ENCODE measurements at regions not wholly inside any gene's neighbourhood (a gene's known extent, or its start where the extent isn't known, plus 50 kb on each side); places are given as distances from the start of the nearest gene placed in this dataset.
"Not testable (repeated sequence)": the region's sequence is repeated elsewhere in the genome, so short reads cannot be mapped to it uniquely, and the experiment has no call there.

GRCh38 chr15:22134941-22135566 lies 54.7 kb downstream of the OR4M2 start:
- in situ Hi-C loops (cut with MboI; ENCODE audit: low pct_unique_long_range_greater_than_20kb, low sequenced_read_pairs, unreplicated experiment); DNase-seq (ENCODE audit: low spot score): not testable (repeated sequence)

GRCh38 chr15:22137572-22137971 lies 57.2 kb downstream of the OR4M2 start:
- DNase-seq (ENCODE audit: low spot score); in situ Hi-C loops (cut with MboI; ENCODE audit: low pct_unique_long_range_greater_than_20kb, low sequenced_read_pairs, unreplicated experiment): not testable (repeated sequence)

GRCh38 chr15:22141106-22141505 lies 60.8 kb downstream of the OR4M2 start:
- DNase-seq (ENCODE audit: low spot score); in situ Hi-C loops (cut with MboI; ENCODE audit: low pct_unique_long_range_greater_than_20kb, low sequenced_read_pairs, unreplicated experiment): not testable (repeated sequence)

GRCh38 chr15:22148109-22148508 lies 67.8 kb downstream of the OR4M2 start:
- DNase-seq (ENCODE audit: low spot score); in situ Hi-C loops (cut with MboI; ENCODE audit: low pct_unique_long_range_greater_than_20kb, low sequenced_read_pairs, unreplicated experiment): not testable (repeated sequence)

GRCh38 chr15:22158243-22158642 lies 77.9 kb downstream of the OR4M2 start:
- DNase-seq (ENCODE audit: low spot score); in situ Hi-C loops (cut with MboI; ENCODE audit: low pct_unique_long_range_greater_than_20kb, low sequenced_read_pairs, unreplicated experiment): not testable (repeated sequence)

- in situ Hi-C loops (cut with MboI; ENCODE audit: low pct_unique_long_range_greater_than_20kb, low sequenced_read_pairs, unreplicated experiment), result not testable (repeated sequence)
Measured at GRCh38 chr15:22160283-22160682, 80.0 kb downstream of the OR4M2 start.

GRCh38 chr15:22160741-22161140 lies 80.4 kb downstream of the OR4M2 start:
- DNase-seq (ENCODE audit: low spot score); in situ Hi-C loops (cut with MboI; ENCODE audit: low pct_unique_long_range_greater_than_20kb, low sequenced_read_pairs, unreplicated experiment): not testable (repeated sequence)

More at GRCh38 chr15:22160283-22160682, 80.0 kb downstream of the OR4M2 start:
- DNase-seq (ENCODE audit: low spot score), result not testable (repeated sequence)

- in situ Hi-C loops (cut with MboI; ENCODE audit: low pct_unique_long_range_greater_than_20kb, low sequenced_read_pairs, unreplicated experiment); DNase-seq (ENCODE audit: low spot score): not testable (repeated sequence)
Measured at GRCh38 chr15:22161398-22161797, 81.1 kb downstream of the OR4M2 start.

- DNase-seq (ENCODE audit: low spot score); in situ Hi-C loops (cut with MboI; ENCODE audit: low pct_unique_long_range_greater_than_20kb, low sequenced_read_pairs, unreplicated experiment): not testable (repeated sequence)
Measured at GRCh38 chr15:22163715-22164114, 83.4 kb downstream of the OR4M2 start.

GRCh38 chr15:22167521-22167920 lies 87.2 kb downstream of the OR4M2 start:
- in situ Hi-C loops (cut with MboI; ENCODE audit: low pct_unique_long_range_greater_than_20kb, low sequenced_read_pairs, unreplicated experiment); DNase-seq (ENCODE audit: low spot score): not testable (repeated sequence)

- in situ Hi-C loops (cut with MboI; ENCODE audit: low pct_unique_long_range_greater_than_20kb, low sequenced_read_pairs, unreplicated experiment); DNase-seq (ENCODE audit: low spot score): not testable (repeated sequence)
Measured at GRCh38 chr15:22173029-22173998, 93.0 kb downstream of the OR4M2 start.

GRCh38 chr15:22174088-22174487 lies 93.8 kb downstream of the OR4M2 start:
- DNase-seq (ENCODE audit: low spot score); in situ Hi-C loops (cut with MboI; ENCODE audit: low pct_unique_long_range_greater_than_20kb, low sequenced_read_pairs, unreplicated experiment): not testable (repeated sequence)

GRCh38 chr15:22177965-22178364 lies 97.6 kb downstream of the OR4M2 start:
- in situ Hi-C loops (cut with MboI; ENCODE audit: low pct_unique_long_range_greater_than_20kb, low sequenced_read_pairs, unreplicated experiment); DNase-seq (ENCODE audit: low spot score): not testable (repeated sequence)

GRCh38 chr15:22178438-22178837 lies 98.1 kb downstream of the OR4M2 start:
- in situ Hi-C loops (cut with MboI; ENCODE audit: low pct_unique_long_range_greater_than_20kb, low sequenced_read_pairs, unreplicated experiment); DNase-seq (ENCODE audit: low spot score): not testable (repeated sequence)

- DNase-seq (ENCODE audit: low spot score); in situ Hi-C loops (cut with MboI; ENCODE audit: low pct_unique_long_range_greater_than_20kb, low sequenced_read_pairs, unreplicated experiment): not testable (repeated sequence)
Measured at GRCh38 chr15:22179043-22179442, 98.7 kb downstream of the OR4M2 start.

- DNase-seq (ENCODE audit: low spot score); in situ Hi-C loops (cut with MboI; ENCODE audit: low pct_unique_long_range_greater_than_20kb, low sequenced_read_pairs, unreplicated experiment): not testable (repeated sequence)
Measured at GRCh38 chr15:22180611-22181010, 100.3 kb downstream of the OR4M2 start.

GRCh38 chr15:22184678-22185077 lies 104.4 kb downstream of the OR4M2 start:
- in situ Hi-C loops (cut with MboI; ENCODE audit: low pct_unique_long_range_greater_than_20kb, low sequenced_read_pairs, unreplicated experiment); DNase-seq (ENCODE audit: low spot score): not testable (repeated sequence)

- in situ Hi-C loops (cut with MboI; ENCODE audit: low pct_unique_long_range_greater_than_20kb, low sequenced_read_pairs, unreplicated experiment); DNase-seq (ENCODE audit: low spot score): not testable (repeated sequence)
Measured at GRCh38 chr15:22186846-22187532, 106.7 kb downstream of the OR4M2 start.

Data from GM13977 (cell line).